GM18858 (cell line): ENCODE measurements at regions not wholly inside any gene's neighbourhood (a gene's known extent, or its start where the extent isn't known, plus 50 kb on each side); places are given as distances from the start of the nearest gene placed in this dataset.
"Not testable (repeated sequence)": the region's sequence is repeated elsewhere in the genome, so short reads cannot be mapped to it uniquely, and the experiment has no call there.

Experiments
- ATAC-seq: cut with Tn5 transposase; IDR thresholded peaks from one replicate; pipeline ENCODE4 v1.9.1; 2021; ENCODE audit not compliant: unreplicated experiment

DNA sequence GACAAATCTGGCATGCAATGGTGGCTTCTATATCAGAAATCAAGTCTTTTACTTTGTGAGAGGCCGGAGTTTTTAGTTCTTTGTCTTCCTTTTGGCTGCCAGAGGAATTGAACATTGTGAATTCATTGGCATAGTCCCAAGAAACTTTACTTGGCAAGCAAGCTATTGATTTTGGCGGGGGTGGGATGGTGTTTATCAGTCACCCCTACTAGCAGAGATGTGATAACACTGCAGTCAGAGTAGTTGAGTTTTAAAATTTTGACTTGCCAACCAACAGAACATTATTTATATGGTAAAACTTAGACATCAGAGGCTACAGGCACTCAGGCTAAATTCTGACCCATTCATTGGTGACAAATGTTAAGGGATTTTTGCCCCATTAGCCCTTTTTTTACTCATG lies 129.7 kb downstream of the FAM72C start:
- not testable (repeated sequence) for ATAC-seq

DNA sequence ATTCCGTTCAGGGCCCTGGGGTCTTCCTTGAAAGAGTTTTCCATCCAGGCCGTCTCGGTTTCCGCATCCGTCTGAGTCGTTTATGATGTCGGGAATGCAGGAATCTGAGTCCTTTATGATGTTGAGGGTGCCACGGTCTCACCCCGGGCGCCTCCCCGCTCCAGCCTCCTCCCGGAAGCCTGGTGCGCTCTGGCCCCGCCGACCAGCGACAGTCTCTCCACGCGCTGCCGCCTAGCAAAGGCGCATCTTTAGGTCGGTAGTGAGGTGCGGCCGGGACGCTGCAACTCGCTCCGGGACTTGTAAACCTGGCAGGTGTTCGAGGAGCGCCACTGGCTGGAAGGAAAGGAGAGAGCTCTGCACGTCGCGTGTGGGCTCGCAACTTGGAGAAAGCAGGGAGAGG lies 132.6 kb downstream of the FAM72C start:
- ATAC-seq, result not testable (repeated sequence)

- not testable (repeated sequence) for ATAC-seq
These were observed 133.2 kb downstream of the FAM72C start for GRCh38 chr1:143838598-143838929.

GRCh38 chr1:143837924-143838597 lies 133.7 kb downstream of the FAM72C start:
- ATAC-seq, result not testable (repeated sequence)

GRCh38 chr1:143833376-143833775 lies 138.4 kb downstream of the FAM72C start:
- ATAC-seq, result not testable (repeated sequence)

DNA sequence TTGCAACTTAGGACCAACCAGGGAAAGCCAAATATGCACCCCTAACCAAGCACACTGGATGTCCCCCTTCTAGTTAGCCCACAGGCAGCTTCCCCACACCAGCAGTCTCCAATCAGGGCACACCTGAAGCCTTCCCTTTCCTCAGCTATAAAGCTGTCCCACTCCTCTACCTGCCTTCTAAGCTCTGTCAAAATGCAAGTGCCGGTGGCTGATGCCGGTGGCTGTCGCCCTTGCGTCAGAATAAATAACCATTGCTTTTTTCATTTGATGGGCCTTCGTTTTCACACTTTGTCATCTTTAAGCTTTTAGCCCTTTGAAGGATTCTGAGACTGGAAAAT lies 139.4 kb downstream of the FAM72C start:
- ATAC-seq, result not testable (repeated sequence)

DNA sequence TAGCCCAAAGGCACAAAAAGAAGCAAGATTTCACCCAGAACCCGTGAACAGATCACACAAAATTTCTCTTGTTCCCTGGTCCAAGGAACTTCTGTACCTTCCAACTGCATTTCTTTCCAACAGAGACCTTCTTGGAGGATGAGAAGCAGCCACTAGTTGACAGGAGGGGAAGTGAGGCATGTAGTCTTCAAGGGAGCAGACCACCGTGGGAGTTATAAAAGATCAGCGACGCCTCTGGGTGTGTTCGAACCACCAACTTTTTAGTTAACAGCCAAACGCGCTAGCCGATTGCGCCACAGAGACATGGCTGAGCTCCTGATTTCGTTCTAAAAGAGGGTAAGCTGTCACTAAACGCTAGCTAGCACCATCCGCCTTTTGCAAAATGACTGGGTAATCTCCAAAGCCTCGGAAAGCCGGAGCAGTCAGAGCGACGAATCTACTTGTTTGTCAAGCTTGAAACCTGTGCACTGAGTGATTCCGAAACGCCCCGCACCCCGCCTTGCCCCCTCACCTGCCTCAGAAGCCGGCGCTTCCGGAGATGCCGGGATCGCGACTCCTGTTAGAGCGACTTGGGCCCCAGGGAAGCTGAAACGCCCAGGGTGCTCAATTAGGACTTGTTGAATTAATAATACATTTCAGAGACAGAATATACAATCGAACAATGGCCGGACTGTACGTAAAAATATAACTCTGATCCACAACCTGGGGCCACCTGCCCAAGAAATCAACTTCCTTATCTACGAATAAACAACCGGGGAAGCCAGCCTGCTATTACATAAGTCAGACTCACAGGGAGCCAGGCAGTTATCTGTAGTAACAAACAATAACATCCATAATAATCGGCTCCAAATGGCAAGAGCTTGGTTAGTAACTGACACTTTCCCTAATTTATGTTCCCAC lies 140.1 kb downstream of the FAM72C start:
- not testable (repeated sequence) for ATAC-seq

GRCh38 chr1:143826162-143826561 lies 145.6 kb downstream of the FAM72C start:
- not testable (repeated sequence) for ATAC-seq

- not testable (repeated sequence) for ATAC-seq
These were observed 147.5 kb downstream of the FAM72C start for GRCh38 chr1:143824266-143824665.

DNA sequence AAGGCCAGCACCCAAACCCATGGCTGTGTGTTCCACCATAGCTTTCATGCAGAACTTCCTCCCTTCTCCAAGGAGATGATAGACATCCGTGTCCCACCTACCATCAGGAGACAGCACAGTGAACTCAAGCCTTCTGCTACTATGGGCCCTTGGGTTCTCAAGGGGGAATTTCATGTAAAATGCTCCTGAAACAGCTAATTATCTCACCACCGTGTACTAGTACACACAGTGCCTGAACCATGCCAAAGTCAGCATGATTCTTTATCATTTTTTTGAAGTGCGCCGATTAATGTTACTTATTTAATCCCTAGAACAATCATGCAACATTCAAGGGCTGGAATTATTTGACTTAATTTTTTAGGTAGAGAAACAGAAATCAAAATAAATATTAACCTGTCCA lies 151.7 kb downstream of the FAM72C start:
- not testable (repeated sequence) for ATAC-seq

DNA sequence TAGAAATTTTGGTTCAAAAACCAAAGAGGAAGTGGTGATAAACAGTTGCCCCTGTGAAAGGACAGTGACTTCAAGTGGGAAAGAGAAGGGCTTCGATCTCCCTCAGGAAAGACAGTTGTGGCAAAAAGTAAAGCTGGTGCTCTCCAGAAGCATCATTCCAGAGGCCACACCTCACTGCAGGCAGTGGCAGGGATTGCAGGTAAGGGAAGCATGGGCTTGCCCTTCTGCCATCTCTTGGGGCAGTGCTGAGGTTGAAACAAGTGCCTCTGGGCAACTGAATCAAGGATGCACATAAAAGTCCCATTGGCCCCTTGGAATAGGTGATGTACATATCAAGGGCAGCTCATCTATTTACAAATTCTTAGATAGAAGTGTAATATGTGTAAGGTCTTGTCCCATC lies 155.4 kb downstream of the FAM72C start:
- not testable (repeated sequence) for ATAC-seq

GRCh38 chr1:143805374-143805773 lies 166.4 kb downstream of the FAM72C start:
- not testable (repeated sequence) for ATAC-seq

- not testable (repeated sequence) for ATAC-seq
These were observed 167.0 kb downstream of the FAM72C start for GRCh38 chr1:143804707-143805356.

GRCh38 chr1:143803927-143804411 lies 167.8 kb downstream of the FAM72C start:
- not testable (repeated sequence) for ATAC-seq

DNA sequence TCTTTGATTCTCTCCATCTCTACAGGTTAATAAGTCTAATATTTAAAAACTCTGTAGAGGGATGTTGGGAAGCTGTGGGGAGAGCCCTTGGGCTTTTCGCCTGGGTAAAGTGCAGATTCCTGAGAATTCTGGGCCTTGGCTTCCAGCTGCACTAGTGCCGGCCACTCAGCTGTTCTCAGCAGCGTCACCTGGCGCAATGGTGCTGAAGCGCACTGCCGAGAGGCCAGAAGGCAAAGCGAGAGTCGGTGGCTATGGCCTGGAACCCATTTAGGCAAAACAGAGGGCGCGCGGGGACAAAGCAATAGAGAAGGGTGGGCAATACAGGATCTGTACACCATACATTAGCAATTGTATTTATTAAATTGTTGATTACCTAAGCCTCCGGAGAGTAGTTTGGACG lies 168.7 kb downstream of the FAM72C start:
- ATAC-seq, result not testable (repeated sequence)

DNA sequence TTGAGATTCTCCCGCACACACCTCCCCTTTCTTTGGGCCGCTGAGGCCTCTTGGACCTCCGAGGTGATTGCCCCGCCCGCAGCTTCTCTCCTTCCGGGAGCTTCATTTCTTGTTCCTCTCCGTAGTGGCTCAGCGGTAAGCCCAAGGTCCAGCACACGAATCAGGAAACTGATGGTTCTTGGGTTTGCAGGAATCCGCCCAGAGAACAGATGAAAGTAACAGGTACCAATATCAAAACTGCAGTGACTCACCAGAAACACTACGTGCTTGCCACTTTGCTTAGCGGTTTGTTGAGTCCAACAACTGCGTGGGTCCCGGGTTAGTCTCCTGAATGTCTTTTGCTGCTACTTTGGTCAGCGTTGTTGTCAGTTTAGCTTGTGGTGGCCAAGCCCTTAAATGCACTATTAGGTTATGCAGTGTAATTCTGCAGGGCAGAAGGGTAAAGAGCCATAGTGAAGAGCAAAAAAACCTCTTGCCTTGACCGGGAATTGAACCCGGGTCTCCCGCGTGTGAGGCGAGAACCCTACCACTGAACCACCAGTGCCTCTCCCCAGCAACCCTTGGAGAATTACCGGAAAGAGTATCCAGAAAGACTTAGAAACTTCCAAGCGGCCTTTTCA lies 172.1 kb downstream of the FAM72C start:
- not testable (repeated sequence) for ATAC-seq

DNA sequence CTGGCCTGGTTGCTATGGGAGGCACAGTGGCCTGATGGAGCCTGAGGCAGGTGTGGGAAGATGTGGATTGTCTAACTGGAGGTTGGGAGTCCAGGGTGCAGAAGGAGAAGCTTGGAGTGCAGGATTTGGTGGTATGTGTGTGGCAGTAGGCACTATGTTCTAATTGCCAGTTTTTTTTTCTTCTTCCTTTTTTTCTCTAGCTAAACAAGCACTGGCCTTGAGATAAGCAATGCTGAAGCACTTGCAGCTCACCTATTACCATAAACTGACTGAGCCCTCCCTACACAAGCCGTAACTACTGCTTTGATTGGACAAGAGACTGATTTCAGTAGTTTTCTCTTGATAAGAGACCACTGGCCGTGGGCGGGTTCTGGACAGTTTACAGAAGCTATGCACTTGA lies 175.4 kb downstream of the FAM72C start:
- ATAC-seq, result not testable (repeated sequence)

DNA sequence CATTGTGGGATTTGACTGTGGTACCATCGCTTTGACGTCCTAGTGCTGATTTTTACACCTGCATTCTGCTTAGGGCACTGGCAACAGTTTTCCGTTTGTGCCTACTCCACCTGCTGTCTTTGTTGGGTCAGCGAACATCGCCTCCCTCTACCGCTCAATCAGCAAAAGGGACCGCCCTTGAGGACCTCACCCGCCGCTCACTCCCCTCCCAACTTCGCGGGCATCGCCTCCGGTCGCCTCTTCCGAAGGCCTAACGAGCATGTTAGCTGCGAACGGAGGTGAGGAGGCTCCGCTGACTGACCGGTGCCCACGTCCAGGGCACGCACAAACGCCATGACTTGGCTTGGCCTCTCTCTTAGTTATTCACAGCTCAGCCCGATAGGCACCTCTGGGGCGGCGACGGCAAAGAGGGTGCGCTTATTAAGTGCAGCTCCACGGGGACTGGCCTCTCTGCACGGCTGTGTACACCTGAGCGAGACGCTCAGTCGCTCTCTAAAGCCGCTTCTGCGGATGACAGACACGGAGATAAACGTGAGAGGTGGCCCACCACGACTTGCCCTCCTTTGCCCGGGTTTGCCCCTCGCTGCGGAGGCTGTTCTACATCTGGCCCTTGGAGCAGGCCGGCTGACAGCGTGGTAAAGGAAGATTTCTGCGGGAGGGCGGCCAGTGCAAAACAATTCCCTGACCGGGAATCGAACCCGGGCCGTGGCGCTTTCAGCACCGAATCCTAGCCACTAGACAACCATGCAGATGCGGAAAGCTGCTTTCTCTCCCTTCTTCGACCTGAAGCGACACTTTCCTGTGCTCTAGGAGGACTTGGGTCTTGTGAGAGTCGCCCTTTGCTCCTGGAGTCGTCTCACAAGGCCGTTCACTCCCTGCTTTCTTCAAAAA lies 179.5 kb downstream of the FAM72C start:
- ATAC-seq, result not testable (repeated sequence)

DNA sequence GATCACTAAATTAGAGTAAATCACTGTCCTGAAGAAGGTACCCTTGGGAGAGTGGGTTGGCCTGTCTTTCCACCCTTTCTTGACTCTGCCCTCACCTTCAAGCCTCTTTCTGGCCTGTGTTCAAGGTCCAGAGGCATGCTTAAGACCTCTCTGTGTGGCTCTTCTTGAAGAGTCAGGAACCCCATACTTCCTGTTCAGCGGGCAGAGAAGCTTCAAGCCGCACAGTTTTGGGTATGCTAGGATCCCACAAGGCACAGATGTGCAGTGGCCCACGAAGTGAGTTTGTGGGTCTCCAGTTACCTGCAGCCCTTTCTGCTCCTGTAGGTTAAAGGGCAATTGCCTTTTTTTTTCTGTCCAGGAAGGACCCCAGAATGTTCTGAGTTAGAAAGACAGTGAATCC lies 185.4 kb downstream of the FAM72C start:
- not testable (repeated sequence) for ATAC-seq

- not testable (repeated sequence) for ATAC-seq
These were observed 185.9 kb downstream of the FAM72C start for GRCh38 chr1:143785883-143786282.
